T1000 (cell line): ENCODE measurements at regions not wholly inside any gene's neighbourhood (a gene's known extent, or its start where the extent isn't known, plus 50 kb on each side); places are given as distances from the start of the nearest gene placed in this dataset.
"Not testable (repeated sequence)": the region's sequence is repeated elsewhere in the genome, so short reads cannot be mapped to it uniquely, and the experiment has no call there.

Source experiments
- DNase-seq: peaks from one replicate; lab custom pipeline; 2025; ENCODE audit warnings: mixed read lengths; lab: John Stamatoyannopoulos, UW

DNA sequence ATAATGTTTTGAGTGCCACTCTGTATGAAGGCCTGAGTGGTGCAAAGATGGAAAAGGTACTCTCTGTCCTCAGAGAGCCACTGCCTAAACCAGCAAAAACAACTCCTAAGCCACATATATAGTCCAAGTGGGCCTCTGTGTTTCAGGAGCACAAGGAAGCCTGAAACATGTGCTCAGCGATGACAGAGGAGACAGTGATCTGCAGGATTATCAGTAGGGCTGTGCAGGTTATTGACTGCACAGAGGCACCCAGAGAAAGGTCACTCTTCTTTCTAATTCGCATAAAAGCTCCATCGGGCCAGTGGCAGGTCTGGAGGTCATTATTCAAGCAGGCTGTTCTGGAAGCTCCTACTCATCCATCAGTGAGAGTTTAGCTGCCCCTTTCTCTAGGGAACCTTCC is 361.9 kb downstream of the BCL11B start:
- DNase-seq = no peak

DNA sequence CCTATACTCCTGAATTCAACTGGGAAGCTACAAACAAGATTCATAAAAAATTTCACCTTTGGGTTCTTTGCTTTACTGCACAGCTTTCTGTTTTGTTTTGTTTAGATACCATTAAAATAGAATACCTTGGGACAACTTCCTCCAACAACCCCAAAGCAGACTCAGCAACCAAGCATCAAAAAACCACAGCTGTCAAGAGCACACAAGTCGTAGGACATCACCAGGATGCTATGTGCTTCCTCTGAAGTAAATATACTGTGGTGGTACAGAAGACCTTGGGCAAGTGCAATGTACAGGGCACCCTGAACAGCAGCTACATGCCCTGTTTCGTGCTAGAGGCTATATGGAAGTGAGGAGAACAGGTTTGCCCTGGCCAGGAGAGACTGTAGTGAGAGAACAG is 359.3 kb downstream of the BCL11B start:
- no peak for DNase-seq

DNA sequence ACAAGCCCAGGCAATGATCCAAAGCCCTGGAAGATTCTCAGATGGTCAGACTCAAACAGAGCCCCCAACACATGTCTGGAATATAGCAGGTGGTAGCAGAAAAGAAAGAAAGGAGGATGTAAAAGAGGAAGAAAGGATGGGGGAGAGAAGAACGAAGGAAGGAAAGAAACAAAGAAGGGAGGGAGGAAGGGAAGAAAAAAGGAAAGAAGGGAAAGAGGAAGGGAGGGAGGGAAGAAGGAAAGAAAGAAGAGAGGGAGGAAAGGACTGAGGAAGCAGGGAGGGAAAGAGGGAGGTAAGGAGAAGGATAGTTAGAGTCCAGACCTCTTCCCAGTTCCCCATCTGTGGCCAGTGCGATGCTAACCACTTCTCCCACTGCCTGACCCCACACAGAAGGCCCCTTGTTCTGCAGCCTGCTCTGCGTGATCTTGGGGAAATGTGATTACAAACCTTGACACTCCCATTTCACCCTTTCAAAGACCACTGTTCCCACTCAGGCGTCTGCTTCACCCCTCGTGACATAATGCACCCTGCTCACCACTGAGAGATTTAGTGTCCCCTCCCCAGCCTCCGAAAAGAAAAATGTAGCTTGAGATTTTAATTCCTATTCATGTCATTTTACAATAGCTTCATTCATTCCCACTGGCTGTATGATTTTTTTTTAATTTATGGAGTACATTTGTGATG is 357.9 kb downstream of the BCL11B start:
- DNase-seq = no peak

- no peak for DNase-seq
These were observed 357.1 kb downstream of the BCL11B start for GRCh38 chr14:98914942-98915341.

- DNase-seq = no peak
These were observed 356.4 kb downstream of the BCL11B start for GRCh38 chr14:98915625-98916024.

- no peak for DNase-seq
These were observed 356.0 kb downstream of the BCL11B start for GRCh38 chr14:98916036-98916435.

DNA sequence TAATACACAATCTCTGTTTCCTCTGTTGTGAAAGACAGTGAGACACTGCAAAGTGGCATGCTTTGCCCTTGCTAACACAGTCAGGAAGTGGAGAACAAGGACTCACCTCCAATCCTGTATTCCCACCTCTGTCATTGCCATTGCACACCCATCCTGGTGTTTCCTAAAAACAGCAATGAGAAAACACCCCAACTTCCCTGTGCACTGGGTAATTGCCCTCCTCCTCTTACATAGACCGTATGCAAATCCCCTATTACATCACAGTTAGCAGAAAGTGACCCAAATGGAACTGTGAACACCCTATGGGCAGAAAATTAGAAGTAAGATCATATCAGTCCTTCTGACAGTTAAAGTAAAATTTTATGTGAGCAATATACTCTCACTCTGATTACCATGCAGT is 355.5 kb downstream of the BCL11B start:
- DNase-seq = no peak

GRCh38 chr14:98919434-98919833 is 352.6 kb downstream of the BCL11B start:
- no peak for DNase-seq

DNA sequence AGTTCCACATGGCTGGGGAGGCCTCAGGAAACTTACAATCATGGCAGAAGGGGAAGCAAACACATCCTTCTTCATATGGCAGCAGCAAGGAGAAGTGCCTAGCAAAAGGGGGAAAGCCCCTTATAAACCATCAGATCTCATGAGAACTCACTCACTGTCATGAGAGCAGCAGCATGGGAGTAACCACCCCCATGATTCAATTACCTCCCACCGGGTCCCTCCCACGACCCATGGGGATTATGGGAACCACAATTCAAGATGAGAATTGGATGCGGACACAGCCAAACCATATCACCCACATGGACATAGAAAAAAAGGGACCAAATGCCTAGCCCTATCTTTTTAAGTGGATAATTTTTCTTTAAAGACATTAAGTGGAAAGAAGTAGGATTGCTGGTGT is 350.7 kb downstream of the BCL11B start:
- not testable (repeated sequence) for DNase-seq

DNA sequence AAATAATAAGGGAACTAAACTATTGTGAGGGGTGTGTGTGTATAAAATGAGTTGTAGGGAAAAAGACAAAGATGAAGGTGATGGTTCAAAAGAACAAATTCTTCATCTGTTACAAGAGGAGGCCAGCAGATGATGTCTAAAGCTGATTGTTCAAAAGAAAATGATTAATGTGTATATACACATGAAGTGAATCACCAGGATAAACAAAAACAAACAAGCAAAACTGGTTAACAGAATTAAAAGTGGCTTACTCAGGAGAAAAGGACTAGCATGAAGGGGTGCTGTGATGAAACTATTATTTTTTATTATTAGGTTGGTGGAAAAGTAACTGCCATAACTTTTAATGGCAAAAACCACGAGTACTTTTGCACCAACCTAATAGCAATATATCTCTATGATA is 348.4 kb downstream of the BCL11B start:
- DNase-seq = no peak

DNA sequence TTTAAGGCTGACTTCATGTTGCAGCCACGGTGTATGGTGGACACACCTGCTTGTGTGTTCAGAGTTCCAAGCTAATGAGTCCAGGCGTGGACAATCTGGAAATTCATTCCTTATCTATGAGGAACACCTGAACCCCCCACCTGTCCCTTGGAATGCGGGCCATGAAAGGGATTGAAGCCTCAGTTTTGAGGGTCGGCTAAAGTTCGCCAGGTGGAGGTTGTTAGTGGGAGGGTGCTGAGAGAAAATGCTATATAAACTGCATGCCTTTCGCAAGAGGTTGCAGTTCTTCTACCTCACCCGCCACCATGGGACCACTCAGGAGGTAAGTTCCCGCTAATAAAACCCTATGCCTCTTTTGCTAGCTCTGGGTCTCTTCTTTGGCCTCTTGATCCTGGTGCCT is 348.0 kb downstream of the BCL11B start:
- DNase-seq = no peak

DNA sequence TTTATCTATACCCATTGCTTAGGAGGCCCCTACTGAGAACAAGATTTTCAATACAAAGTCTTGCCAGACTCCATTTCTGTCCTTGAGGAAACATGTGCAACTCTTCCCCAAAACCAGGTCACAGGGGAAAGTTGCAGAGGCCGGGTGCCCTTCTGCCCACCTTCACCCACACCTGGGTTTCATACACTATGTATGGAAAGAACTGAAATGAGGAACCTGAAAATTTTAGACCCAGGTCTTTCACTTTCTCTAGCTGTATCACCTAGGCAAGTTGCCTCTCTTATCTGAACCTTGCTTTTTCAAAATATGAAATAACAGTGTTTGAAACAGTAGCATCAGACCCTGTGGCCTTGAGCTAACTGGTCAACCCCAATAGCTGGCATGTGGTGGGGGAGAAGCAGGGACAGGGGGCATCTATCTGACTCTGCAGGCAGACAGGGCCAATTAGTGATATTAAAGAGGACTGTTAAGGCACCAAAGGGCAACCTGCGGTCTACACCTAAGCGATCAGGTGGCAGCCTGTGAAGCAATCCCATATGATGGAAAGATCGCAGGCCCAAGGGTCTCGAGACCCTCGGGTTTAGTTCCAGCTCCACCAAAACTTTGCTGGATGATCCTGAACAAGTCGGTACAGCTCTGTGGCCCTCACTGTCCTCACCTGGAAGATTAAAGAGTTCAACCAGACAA is 346.5 kb downstream of the BCL11B start:
- no peak for DNase-seq

DNA sequence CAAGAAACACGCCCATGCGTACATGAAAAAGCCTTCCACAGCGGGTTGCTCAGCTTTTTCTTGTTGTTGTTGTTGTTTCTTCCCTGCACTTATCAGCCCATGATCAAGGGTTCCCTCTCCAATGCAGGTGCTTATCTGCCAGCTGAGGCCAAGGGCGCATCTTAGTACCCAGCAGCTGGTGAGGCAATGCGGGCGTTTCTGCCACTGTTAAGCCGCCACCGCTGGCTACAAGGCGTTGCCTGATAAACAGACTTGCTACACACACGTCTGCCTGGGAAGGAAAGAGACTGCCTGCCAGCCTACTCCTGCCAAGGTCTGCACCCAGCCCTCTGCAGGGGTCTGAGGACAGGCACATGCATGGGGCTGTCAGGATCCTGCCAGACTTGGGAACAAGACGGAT is 345.9 kb downstream of the BCL11B start:
- DNase-seq = no peak

- no peak for DNase-seq
These were observed 345.2 kb downstream of the BCL11B start for GRCh38 chr14:98926801-98927200.

DNA sequence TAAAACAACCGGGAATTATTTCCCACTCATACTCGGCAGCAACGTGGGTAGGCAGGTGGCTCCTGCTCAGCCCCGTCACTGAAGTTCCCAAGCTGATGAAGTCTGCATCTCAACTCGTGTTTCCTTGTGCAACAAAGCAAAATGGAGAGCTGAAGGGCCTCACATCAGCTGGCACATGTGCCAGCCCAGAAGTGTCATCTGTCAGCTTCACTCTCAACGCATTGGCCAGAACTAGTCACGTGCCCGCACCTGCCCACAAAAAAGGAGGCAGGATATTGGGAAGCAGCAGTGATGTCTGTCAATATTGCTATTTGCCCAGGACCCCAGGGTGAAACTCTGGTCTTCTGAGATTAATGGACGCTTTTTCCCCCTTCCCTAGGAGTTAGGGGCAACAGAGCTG is 344.0 kb downstream of the BCL11B start:
- DNase-seq = no peak

GRCh38 chr14:98928418-98928817 is 343.6 kb downstream of the BCL11B start:
- no peak for DNase-seq

DNA sequence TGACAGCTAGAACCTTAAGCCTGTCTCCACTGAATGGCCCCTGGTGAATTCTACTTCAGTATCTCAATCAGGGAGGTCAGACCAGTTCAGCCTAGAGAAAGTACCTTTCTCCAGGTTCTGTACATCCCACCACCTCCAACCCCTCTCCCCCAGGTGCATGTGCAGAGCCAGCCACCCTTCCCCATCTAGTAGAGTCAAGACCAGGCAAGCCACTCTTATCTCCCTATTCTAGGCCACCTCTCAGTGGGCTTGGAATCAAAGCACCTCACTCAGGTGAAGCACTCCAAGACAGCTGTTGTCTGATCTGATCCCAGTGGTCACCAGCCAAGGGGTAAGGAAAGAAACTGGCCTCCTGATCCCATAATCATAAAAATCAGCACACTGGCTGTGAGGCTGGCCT is 340.9 kb downstream of the BCL11B start:
- DNase-seq = no peak

GRCh38 chr14:98931911-98932310 is 340.1 kb downstream of the BCL11B start:
- DNase-seq = no peak

GRCh38 chr14:98932431-98933325 is 339.3 kb downstream of the BCL11B start:
- no peak for DNase-seq

DNA sequence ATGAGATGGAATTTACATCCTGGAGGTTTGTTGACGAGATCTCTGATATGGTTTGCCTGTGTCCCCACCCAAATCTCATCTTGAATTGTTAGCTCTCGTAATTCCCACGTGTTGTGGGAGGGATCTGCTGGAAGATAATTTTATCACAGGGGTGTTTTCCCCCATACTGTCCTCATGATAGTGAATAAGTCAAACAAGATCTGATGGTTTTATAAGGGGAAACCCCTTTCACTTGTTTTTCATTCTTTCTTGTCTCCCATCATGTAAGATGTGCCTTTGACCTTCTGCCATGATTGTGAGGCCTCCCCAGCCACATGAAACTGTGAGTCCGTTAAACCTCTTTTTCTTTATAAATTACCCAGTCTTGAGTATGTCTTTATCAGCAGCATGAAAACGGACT is 337.4 kb downstream of the BCL11B start:
- not testable (repeated sequence) for DNase-seq

DNA sequence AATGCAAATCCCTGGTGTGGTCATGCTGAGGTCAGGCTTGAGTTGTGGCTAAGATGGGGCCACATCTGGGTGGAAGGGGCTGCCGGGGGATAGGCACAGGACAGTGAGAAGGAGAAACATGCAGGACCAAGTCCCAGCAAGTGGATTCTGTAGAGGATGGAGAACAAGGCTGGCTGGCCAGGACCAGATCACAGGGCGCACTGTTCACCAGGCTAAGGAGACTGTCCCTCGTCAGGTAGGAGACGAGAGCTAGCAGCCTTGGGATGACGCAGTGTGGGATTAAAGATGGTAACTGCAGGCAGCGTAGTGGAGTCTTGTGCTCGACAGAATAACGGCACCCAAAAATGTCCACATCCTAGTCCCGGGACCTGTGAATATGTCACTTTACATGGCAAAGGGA is 336.1 kb downstream of the BCL11B start:
- DNase-seq = no peak

- no peak for DNase-seq
These were observed 335.0 kb downstream of the BCL11B start for GRCh38 chr14:98937021-98937420.
